Fibroblast of lung (primary cell): ENCODE measurements at regions not wholly inside any gene's neighbourhood (a gene's known extent, or its start where the extent isn't known, plus 50 kb on each side); places are given as distances from the start of the nearest gene placed in this dataset.

Experiments used
- CTCF ChIP-seq, 2 donors: IDR thresholded peaks in 1 of 2; conservative IDR thresholded peaks in 1 of 2; 1 replicate in 1 of 2; 2 replicates in 1 of 2; pipeline ENCODE4 v1.5.1; 2011 to 2012; ENCODE audit warnings: low read length in 2 of 2, control low read depth in 1 of 2, inconsistent platforms in 1 of 2, low read depth in 1 of 2, mild to moderate bottlenecking in 1 of 2
- EZH2 ChIP-seq: IDR thresholded peaks from 2 replicates; pipeline ENCODE4 v1.5.1; 2012; ENCODE audit warnings: low read length, control low read depth, mild to moderate bottlenecking; ENCODE audit errors: missing control alignments

GRCh38 chr21:32163386-32163785 lies 115.5 kb downstream of the MIS18A start:
- TF ChIP-seq CTCF (conservative IDR thresholded peaks at IDR 0.05 in 1 of 2, IDR thresholded peaks at IDR 0.05 in 1 of 2; ENCODE audit: low read depth in 1 of 2, low read length in 2 of 2): no peak
- TF ChIP-seq EZH2: no peak
